GM18499 (cell line): ENCODE measurements at regions not wholly inside any gene's neighbourhood (a gene's known extent, or its start where the extent isn't known, plus 50 kb on each side); places are given as distances from the start of the nearest gene placed in this dataset.
A peak's percentile ranks its signal among the peaks of the same experiment; 100 is the strongest.
"Not testable (repeated sequence)": the region's sequence is repeated elsewhere in the genome, so short reads cannot be mapped to it uniquely, and the experiment has no call there.

ENCODE experiments used
- ATAC-seq: cut with Tn5 transposase; IDR thresholded peaks from one replicate; pipeline ENCODE4 v1.9.1; 2021; ENCODE audit warnings: moderate number of reproducible peaks; ENCODE audit not compliant: insufficient read depth, unreplicated experiment

- not testable (repeated sequence) for ATAC-seq
Measured at GRCh38 chr1:144034045-144034444, 62.3 kb upstream of the FAM72C start.

- ATAC-seq: not testable (repeated sequence)
Measured at GRCh38 chr1:144031550-144031949, 59.8 kb upstream of the FAM72C start.

GRCh38 chr1:144026022-144026421, 54.2 kb upstream of the FAM72C start:
- peak; percentile 96 for ATAC-seq

- ATAC-seq: not testable (repeated sequence)
Measured at GRCh38 chr1:144021690-144022384, 50.1 kb upstream of the FAM72C start.
